ENCODE measurements at regions not wholly inside any gene's neighbourhood (a gene's known extent, or its start where the extent isn't known, plus 50 kb on each side); places are given as distances from the start of the nearest gene placed in this dataset.

- H3K9me3 ChIP-seq (ENCODE audit: low read depth, low read length), result peaks cover 2% of the 10 kb centered on the region
- H3K79me2 ChIP-seq (ENCODE audit: insufficient read depth, low read length), result no peaks in the 10 kb centered on the region
- no peak overlapping the region for H2AFZ ChIP-seq (ENCODE audit: low read length)
- no peaks in the 10 kb centered on the region for H3K27me3 ChIP-seq (ENCODE audit: insufficient read depth, low read length)
- no peak for TF ChIP-seq CTCF (IDR thresholded peaks at IDR 0.05; ENCODE audit: extremely low read depth, low read depth, low read length)
- no peak overlapping the region for H3K4me3 ChIP-seq (ENCODE audit: insufficient read depth, low read length)
- H3K4me2 ChIP-seq (ENCODE audit: insufficient read depth, low read length), result no peak overlapping the region
- H4K20me1 ChIP-seq (ENCODE audit: insufficient read depth, low read length), result no peaks in the 10 kb centered on the region
- no peak for DNase-seq (ENCODE audit: insufficient read length, low spot score, missing footprints)
- no peaks in the 10 kb centered on the region for H3K4me1 ChIP-seq (ENCODE audit: insufficient read depth, low read length)
- H3K27ac ChIP-seq (ENCODE audit: low read depth, low read length), result no peak overlapping the region
- no peaks in the 10 kb centered on the region for H3K36me3 ChIP-seq (ENCODE audit: insufficient read depth, low read length)
Observed at GRCh38 chr21:38183961-38184360, 72.8 kb upstream of the KCNJ15 start.

- Histone ChIP-seq H3K27me3 (ENCODE audit: insufficient read depth, low read length) (no peaks in the 10 kb centered on the region), H3K4me3 (ENCODE audit: insufficient read depth, low read length) (no peak overlapping the region), H3K4me1 (ENCODE audit: insufficient read depth, low read length) (no peaks in the 10 kb centered on the region), H3K4me2 (ENCODE audit: insufficient read depth, low read length) (no peak overlapping the region), H3K9me3 (ENCODE audit: low read depth, low read length) (peaks cover 2% of the 10 kb centered on the region), H3K79me2 (ENCODE audit: insufficient read depth, low read length) (no peaks in the 10 kb centered on the region), H3K27ac (ENCODE audit: low read depth, low read length) (no peak overlapping the region), H3K36me3 (ENCODE audit: insufficient read depth, low read length) (no peaks in the 10 kb centered on the region), H2AFZ (ENCODE audit: low read length) (no peak overlapping the region), H4K20me1 (ENCODE audit: insufficient read depth, low read length) (no peaks in the 10 kb centered on the region)
- no peak for DNase-seq (ENCODE audit: insufficient read length, low spot score, missing footprints)
- no peak for TF ChIP-seq CTCF (IDR thresholded peaks at IDR 0.05; ENCODE audit: extremely low read depth, low read depth, low read length)
Observed at GRCh38 chr21:38186661-38187270, 70.0 kb upstream of the KCNJ15 start.

- Histone ChIP-seq H3K4me2 (ENCODE audit: insufficient read depth, low read length) (no peak overlapping the region), H3K4me3 (ENCODE audit: insufficient read depth, low read length) (no peak overlapping the region), H4K20me1 (ENCODE audit: insufficient read depth, low read length) (no peaks in the 10 kb centered on the region), H2AFZ (ENCODE audit: low read length) (no peak overlapping the region), H3K27ac (ENCODE audit: low read depth, low read length) (no peak overlapping the region), H3K79me2 (ENCODE audit: insufficient read depth, low read length) (no peaks in the 10 kb centered on the region), H3K4me1 (ENCODE audit: insufficient read depth, low read length) (no peaks in the 10 kb centered on the region), H3K27me3 (ENCODE audit: insufficient read depth, low read length) (no peaks in the 10 kb centered on the region), H3K36me3 (ENCODE audit: insufficient read depth, low read length) (no peaks in the 10 kb centered on the region), H3K9me3 (ENCODE audit: low read depth, low read length) (peaks cover 2% of the 10 kb centered on the region)
- no peak for TF ChIP-seq CTCF (IDR thresholded peaks at IDR 0.05; ENCODE audit: extremely low read depth, low read depth, low read length)
- DNase-seq (ENCODE audit: insufficient read length, low spot score, missing footprints), result no peak
Observed at GRCh38 chr21:38188037-38188436, 68.8 kb upstream of the KCNJ15 start.

- H3K4me1 ChIP-seq (ENCODE audit: insufficient read depth, low read length), result no peaks in the 10 kb centered on the region
- no peaks in the 10 kb centered on the region for H3K79me2 ChIP-seq (ENCODE audit: insufficient read depth, low read length)
- H4K20me1 ChIP-seq (ENCODE audit: insufficient read depth, low read length), result no peaks in the 10 kb centered on the region
- TF ChIP-seq CTCF (IDR thresholded peaks at IDR 0.05; ENCODE audit: extremely low read depth, low read depth, low read length), result no peak
- H2AFZ ChIP-seq (ENCODE audit: low read length), result no peak overlapping the region
- no peak overlapping the region for H3K4me2 ChIP-seq (ENCODE audit: insufficient read depth, low read length)
- no peaks in the 10 kb centered on the region for H3K9me3 ChIP-seq (ENCODE audit: low read depth, low read length)
- DNase-seq (ENCODE audit: insufficient read length, low spot score, missing footprints), result no peak
- no peaks in the 10 kb centered on the region for H3K27me3 ChIP-seq (ENCODE audit: insufficient read depth, low read length)
- H3K4me3 ChIP-seq (ENCODE audit: insufficient read depth, low read length), result no peak overlapping the region
- H3K36me3 ChIP-seq (ENCODE audit: insufficient read depth, low read length), result no peaks in the 10 kb centered on the region
- no peak overlapping the region for H3K27ac ChIP-seq (ENCODE audit: low read depth, low read length)
Observed at GRCh38 chr21:38196036-38196435, 60.8 kb upstream of the KCNJ15 start.
